HG03575 (cell line): ENCODE measurements at regions not wholly inside any gene's neighbourhood (a gene's known extent, or its start where the extent isn't known, plus 50 kb on each side); places are given as distances from the start of the nearest gene placed in this dataset.

Experiments
- ATAC-seq: cut with Tn5 transposase; IDR thresholded peaks from one replicate; pipeline ENCODE4 v1.9.1; 2021; ENCODE audit not compliant: unreplicated experiment, insufficient number of reproducible peaks, low FRiP score; ENCODE audit errors: extremely low read depth

- no peak for ATAC-seq
Observed at GRCh38 chr4:84384801-84385200, 114.3 kb downstream of the NKX6-1 start.

GRCh38 chr4:84381759-84382158, 117.3 kb downstream of the NKX6-1 start:
- ATAC-seq = no peak

GRCh38 chr4:84379917-84380641, 119.0 kb downstream of the NKX6-1 start:
- ATAC-seq = no peak

GRCh38 chr4:84378983-84379382, 120.1 kb downstream of the NKX6-1 start:
- ATAC-seq = no peak

- no peak for ATAC-seq
Observed at GRCh38 chr4:84378356-84378755, 120.7 kb downstream of the NKX6-1 start.

GRCh38 chr4:84366907-84367306, 132.2 kb downstream of the NKX6-1 start:
- no peak for ATAC-seq

- no peak for ATAC-seq
Observed at GRCh38 chr4:84366161-84366560, 132.9 kb downstream of the NKX6-1 start.

GRCh38 chr4:84362896-84363655, 136.0 kb downstream of the NKX6-1 start:
- ATAC-seq = no peak

GRCh38 chr4:84342161-84342560, 156.9 kb downstream of the NKX6-1 start:
- no peak for ATAC-seq

- no peak for ATAC-seq
Observed at GRCh38 chr4:84341559-84341958, 157.5 kb downstream of the NKX6-1 start.

GRCh38 chr4:84338367-84338766, 160.7 kb downstream of the NKX6-1 start:
- no peak for ATAC-seq

- no peak for ATAC-seq
Observed at GRCh38 chr4:84336964-84337705, 162.0 kb downstream of the NKX6-1 start.

- ATAC-seq = no peak
Observed at GRCh38 chr4:84327526-84327925, 171.6 kb downstream of the NKX6-1 start.

GRCh38 chr4:84325625-84326024, 173.5 kb downstream of the NKX6-1 start:
- no peak for ATAC-seq

- no peak for ATAC-seq
Observed at GRCh38 chr4:84324303-84325245, 174.5 kb downstream of the NKX6-1 start.

- no peak for ATAC-seq
Observed at GRCh38 chr4:84319124-84319523, 180.0 kb downstream of the NKX6-1 start.

GRCh38 chr4:84317513-84317912, 181.6 kb downstream of the NKX6-1 start:
- ATAC-seq = no peak

GRCh38 chr4:84312426-84313012, 186.6 kb downstream of the NKX6-1 start:
- ATAC-seq = no peak
